ENCODE measurements at regions not wholly inside any gene's neighbourhood (a gene's known extent, or its start where the extent isn't known, plus 50 kb on each side); places are given as distances from the start of the nearest gene placed in this dataset.
"Not testable (repeated sequence)": the region's sequence is repeated elsewhere in the genome, so short reads cannot be mapped to it uniquely, and the experiment has no call there.

GRCh38 chr9:87039809-87040392 is 92.6 kb upstream of the GAS1 start:
- no peak overlapping the region for H3K27ac ChIP-seq (ENCODE audit: low read depth, low read length)
- H3K4me2 ChIP-seq (ENCODE audit: insufficient read depth, low read length) = no peak overlapping the region
- no peaks in the 10 kb centered on the region for H3K36me3 ChIP-seq (ENCODE audit: insufficient read depth, low read length)
- peak overlapping the region; percentile 8 for H2AFZ ChIP-seq (ENCODE audit: low read length)
- no peaks in the 10 kb centered on the region for H4K20me1 ChIP-seq (ENCODE audit: insufficient read depth, low read length)
- DNase-seq (ENCODE audit: insufficient read length, low spot score, missing footprints) = peak; percentile 67
- H3K79me2 ChIP-seq (ENCODE audit: insufficient read depth, low read length) = no peaks in the 10 kb centered on the region
- H3K27me3 ChIP-seq (ENCODE audit: insufficient read depth, low read length) = no peaks in the 10 kb centered on the region
- H3K4me3 ChIP-seq (ENCODE audit: insufficient read depth, low read length) = no peak overlapping the region
- no peaks in the 10 kb centered on the region for H3K4me1 ChIP-seq (ENCODE audit: insufficient read depth, low read length)
- H3K9me3 ChIP-seq (ENCODE audit: low read depth, low read length) = peaks cover 2% of the 10 kb centered on the region
- no peak for TF ChIP-seq CTCF (IDR thresholded peaks at IDR 0.05; ENCODE audit: extremely low read depth, low read depth, low read length)

GRCh38 chr9:87040410-87041009 is 93.2 kb upstream of the GAS1 start:
- TF ChIP-seq CTCF (IDR thresholded peaks at IDR 0.05; ENCODE audit: extremely low read depth, low read depth, low read length) = no peak
- no peak overlapping the region for H3K4me3 ChIP-seq (ENCODE audit: insufficient read depth, low read length)
- no peak for DNase-seq (ENCODE audit: insufficient read length, low spot score, missing footprints)

DNA sequence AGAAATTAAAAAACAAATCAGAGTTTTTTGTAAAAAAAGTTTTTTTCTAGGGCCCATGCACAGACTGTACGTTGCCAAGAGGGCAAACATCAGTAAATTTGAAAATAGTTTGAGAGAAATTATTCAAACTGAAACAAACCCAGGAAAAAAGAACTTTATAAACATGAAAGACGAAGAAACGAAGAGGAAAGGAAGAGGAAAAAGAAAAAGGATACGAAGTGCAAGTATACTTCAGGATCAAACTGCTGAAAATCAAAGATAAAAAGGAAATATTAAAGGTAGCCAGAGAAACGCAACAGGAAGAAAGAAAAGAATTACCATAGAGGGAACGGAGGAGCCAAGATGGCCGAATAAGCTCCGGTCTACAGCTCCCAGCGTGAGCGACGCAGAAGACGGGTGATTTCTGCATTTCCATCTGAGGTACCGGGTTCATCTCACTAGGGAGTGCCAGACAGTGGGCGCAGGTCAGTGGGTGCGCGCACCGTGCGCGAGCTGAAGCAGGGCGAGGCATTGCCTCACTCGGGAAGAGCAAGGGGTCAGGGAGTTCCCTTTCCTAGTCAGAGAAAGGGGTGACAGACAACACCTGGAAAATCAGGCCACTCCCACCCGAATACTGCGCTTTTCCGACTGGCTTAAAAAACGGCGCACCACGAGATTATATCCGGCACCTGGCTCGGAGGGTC is 94.4 kb upstream of the GAS1 start:
- H3K4me2 ChIP-seq (ENCODE audit: insufficient read depth, low read length); H3K9me3 ChIP-seq (ENCODE audit: low read depth, low read length); H3K27ac ChIP-seq (ENCODE audit: low read depth, low read length); H4K20me1 ChIP-seq (ENCODE audit: insufficient read depth, low read length); H3K4me3 ChIP-seq (ENCODE audit: insufficient read depth, low read length); H3K27me3 ChIP-seq (ENCODE audit: insufficient read depth, low read length); H3K79me2 ChIP-seq (ENCODE audit: insufficient read depth, low read length); H3K36me3 ChIP-seq (ENCODE audit: insufficient read depth, low read length); DNase-seq (ENCODE audit: insufficient read length, low spot score, missing footprints); H3K4me1 ChIP-seq (ENCODE audit: insufficient read depth, low read length); H2AFZ ChIP-seq (ENCODE audit: low read length): not testable (repeated sequence)

More at GRCh38 chr9:87040410-87041009, 93.2 kb upstream of the GAS1 start:
- no peak overlapping the region for H2AFZ ChIP-seq (ENCODE audit: low read length)
- no peaks in the 10 kb centered on the region for H3K79me2 ChIP-seq (ENCODE audit: insufficient read depth, low read length)
- H4K20me1 ChIP-seq (ENCODE audit: insufficient read depth, low read length) = no peaks in the 10 kb centered on the region
- peaks cover 2% of the 10 kb centered on the region for H3K9me3 ChIP-seq (ENCODE audit: low read depth, low read length)
- no peak overlapping the region for H3K27ac ChIP-seq (ENCODE audit: low read depth, low read length)
- H3K36me3 ChIP-seq (ENCODE audit: insufficient read depth, low read length) = no peaks in the 10 kb centered on the region
- H3K4me2 ChIP-seq (ENCODE audit: insufficient read depth, low read length) = no peak overlapping the region
- H3K27me3 ChIP-seq (ENCODE audit: insufficient read depth, low read length) = no peaks in the 10 kb centered on the region
- no peaks in the 10 kb centered on the region for H3K4me1 ChIP-seq (ENCODE audit: insufficient read depth, low read length)

- not testable (repeated sequence) for DNase-seq (ENCODE audit: insufficient read length, low spot score, missing footprints)
Observed at GRCh38 chr9:87049929-87050608, 102.8 kb upstream of the GAS1 start.

More at GRCh38 chr9:87049929-87050608, 102.8 kb upstream of the GAS1 start:
- not testable (repeated sequence) for H3K27me3 ChIP-seq (ENCODE audit: insufficient read depth, low read length); H2AFZ ChIP-seq (ENCODE audit: low read length); H3K4me2 ChIP-seq (ENCODE audit: insufficient read depth, low read length); H3K79me2 ChIP-seq (ENCODE audit: insufficient read depth, low read length); H3K9me3 ChIP-seq (ENCODE audit: low read depth, low read length); H4K20me1 ChIP-seq (ENCODE audit: insufficient read depth, low read length); H3K4me1 ChIP-seq (ENCODE audit: insufficient read depth, low read length); H3K4me3 ChIP-seq (ENCODE audit: insufficient read depth, low read length); H3K36me3 ChIP-seq (ENCODE audit: insufficient read depth, low read length); H3K27ac ChIP-seq (ENCODE audit: low read depth, low read length)

Measured in osteoblast (primary cell).